ENCODE measurements at regions not wholly inside any gene's neighbourhood (a gene's known extent, or its start where the extent isn't known, plus 50 kb on each side); places are given as distances from the start of the nearest gene placed in this dataset.

- Histone ChIP-seq H3K79me2 (ENCODE audit: low read length) (no peaks in the 10 kb centered on the region), H3K27me3 (ENCODE audit: low read length) (no peaks in the 10 kb centered on the region), H4K20me1 (ENCODE audit: insufficient read depth, low read depth, low read length) (no peaks in the 10 kb centered on the region), H3K9ac (ENCODE audit: low read length) (no peak overlapping the region), H2AFZ (ENCODE audit: low read length) (no peak overlapping the region), H3K27ac (ENCODE audit: low read length) (no peak overlapping the region), H3K36me3 (ENCODE audit: insufficient read depth, low read length) (no peaks in the 10 kb centered on the region), H3K4me1 (ENCODE audit: low read length) (peaks cover 5% of the 10 kb centered on the region), H3K9me2 (replicated peaks; ENCODE audit: insufficient read depth, low read length) (no peaks in the 10 kb centered on the region), H3K4me2 (ENCODE audit: low read depth, low read length, poor library complexity, severe bottlenecking) (no peak overlapping the region), H3K4me3 (ENCODE audit: low read length) (no peak overlapping the region), H3K9me3 (ENCODE audit: low read length) (no peaks in the 10 kb centered on the region)
- DNase-seq = no peak
Observed at GRCh38 chr12:24436667-24437066, 487.2 kb upstream of the SOX5 start.

- Histone ChIP-seq H3K4me3 (ENCODE audit: low read length) (no peak overlapping the region), H3K4me2 (ENCODE audit: low read depth, low read length, poor library complexity, severe bottlenecking) (no peak overlapping the region), H3K27me3 (ENCODE audit: low read length) (no peaks in the 10 kb centered on the region), H3K9me2 (replicated peaks; ENCODE audit: insufficient read depth, low read length) (no peaks in the 10 kb centered on the region), H3K27ac (ENCODE audit: low read length) (no peak overlapping the region), H4K20me1 (ENCODE audit: insufficient read depth, low read depth, low read length) (no peaks in the 10 kb centered on the region), H3K9ac (ENCODE audit: low read length) (no peak overlapping the region), H3K36me3 (ENCODE audit: insufficient read depth, low read length) (no peaks in the 10 kb centered on the region), H3K9me3 (ENCODE audit: low read length) (no peaks in the 10 kb centered on the region), H3K79me2 (ENCODE audit: low read length) (no peaks in the 10 kb centered on the region), H2AFZ (ENCODE audit: low read length) (no peak overlapping the region), H3K4me1 (ENCODE audit: low read length) (peaks cover 12% of the 10 kb centered on the region)
- DNase-seq = no peak
Observed at GRCh38 chr12:24431872-24432271, 482.4 kb upstream of the SOX5 start.

- no peak for DNase-seq
- H2AFZ ChIP-seq (ENCODE audit: low read length) = no peak overlapping the region
- no peaks in the 10 kb centered on the region for H3K36me3 ChIP-seq (ENCODE audit: insufficient read depth, low read length)
- no peak overlapping the region for H3K4me2 ChIP-seq (ENCODE audit: low read depth, low read length, poor library complexity, severe bottlenecking)
- no peaks in the 10 kb centered on the region for H3K79me2 ChIP-seq (ENCODE audit: low read length)
- no peak overlapping the region for H3K27ac ChIP-seq (ENCODE audit: low read length)
- no peaks in the 10 kb centered on the region for H3K27me3 ChIP-seq (ENCODE audit: low read length)
- H3K9me2 ChIP-seq (replicated peaks; ENCODE audit: insufficient read depth, low read length) = no peaks in the 10 kb centered on the region
- no peaks in the 10 kb centered on the region for H4K20me1 ChIP-seq (ENCODE audit: insufficient read depth, low read depth, low read length)
- H3K4me3 ChIP-seq (ENCODE audit: low read length) = no peak overlapping the region
- no peaks in the 10 kb centered on the region for H3K9me3 ChIP-seq (ENCODE audit: low read length)
- no peak overlapping the region for H3K9ac ChIP-seq (ENCODE audit: low read length)
- peaks cover 12% of the 10 kb centered on the region for H3K4me1 ChIP-seq (ENCODE audit: low read length)
Observed at GRCh38 chr12:24427776-24428175, 478.3 kb upstream of the SOX5 start.

GRCh38 chr12:24425601-24425970, 476.1 kb upstream of the SOX5 start:
- no peak overlapping the region for H3K27ac ChIP-seq (ENCODE audit: low read length)
- no peak overlapping the region for H3K4me2 ChIP-seq (ENCODE audit: low read depth, low read length, poor library complexity, severe bottlenecking)
- H3K36me3 ChIP-seq (ENCODE audit: insufficient read depth, low read length) = no peaks in the 10 kb centered on the region
- no peak overlapping the region for H2AFZ ChIP-seq (ENCODE audit: low read length)
- H3K9ac ChIP-seq (ENCODE audit: low read length) = no peak overlapping the region
- H3K79me2 ChIP-seq (ENCODE audit: low read length) = no peaks in the 10 kb centered on the region
- no peaks in the 10 kb centered on the region for H3K27me3 ChIP-seq (ENCODE audit: low read length)
- H3K4me1 ChIP-seq (ENCODE audit: low read length) = no peaks in the 10 kb centered on the region
- no peaks in the 10 kb centered on the region; the same call in 1 of the 2 replicates for H3K9me2 ChIP-seq (replicated peaks; ENCODE audit: insufficient read depth, low read length)
- H4K20me1 ChIP-seq (ENCODE audit: insufficient read depth, low read depth, low read length) = no peaks in the 10 kb centered on the region
- H3K9me3 ChIP-seq (ENCODE audit: low read length) = no peaks in the 10 kb centered on the region
- H3K4me3 ChIP-seq (ENCODE audit: low read length) = no peak overlapping the region
- no peak for DNase-seq

GRCh38 chr12:24424889-24425600, 475.6 kb upstream of the SOX5 start:
- no peaks in the 10 kb centered on the region; the same call in 1 of the 2 replicates for H3K9me2 ChIP-seq (replicated peaks; ENCODE audit: insufficient read depth, low read length)
- H3K36me3 ChIP-seq (ENCODE audit: insufficient read depth, low read length) = no peaks in the 10 kb centered on the region
- H3K27ac ChIP-seq (ENCODE audit: low read length) = no peak overlapping the region
- H3K4me3 ChIP-seq (ENCODE audit: low read length) = no peak overlapping the region
- no peak for DNase-seq
- no peaks in the 10 kb centered on the region for H3K27me3 ChIP-seq (ENCODE audit: low read length)
- no peak overlapping the region for H2AFZ ChIP-seq (ENCODE audit: low read length)
- no peak overlapping the region for H3K4me2 ChIP-seq (ENCODE audit: low read depth, low read length, poor library complexity, severe bottlenecking)
- H3K9ac ChIP-seq (ENCODE audit: low read length) = no peak overlapping the region
- H3K79me2 ChIP-seq (ENCODE audit: low read length) = no peaks in the 10 kb centered on the region
- H4K20me1 ChIP-seq (ENCODE audit: insufficient read depth, low read depth, low read length) = no peaks in the 10 kb centered on the region
- no peaks in the 10 kb centered on the region for H3K9me3 ChIP-seq (ENCODE audit: low read length)
- no peaks in the 10 kb centered on the region for H3K4me1 ChIP-seq (ENCODE audit: low read length)

- Histone ChIP-seq H3K4me2 (ENCODE audit: low read depth, low read length, poor library complexity, severe bottlenecking) (no peak overlapping the region), H3K4me1 (ENCODE audit: low read length) (no peaks in the 10 kb centered on the region), H3K9me3 (ENCODE audit: low read length) (no peaks in the 10 kb centered on the region), H4K20me1 (ENCODE audit: insufficient read depth, low read depth, low read length) (no peaks in the 10 kb centered on the region), H3K36me3 (ENCODE audit: insufficient read depth, low read length) (no peaks in the 10 kb centered on the region), H3K79me2 (ENCODE audit: low read length) (no peaks in the 10 kb centered on the region), H3K27ac (ENCODE audit: low read length) (no peak overlapping the region), H3K9me2 (replicated peaks; ENCODE audit: insufficient read depth, low read length) (no peaks in the 10 kb centered on the region; the same call in 1 of the 2 replicates), H2AFZ (ENCODE audit: low read length) (no peak overlapping the region), H3K9ac (ENCODE audit: low read length) (no peak overlapping the region), H3K4me3 (ENCODE audit: low read length) (no peak overlapping the region), H3K27me3 (ENCODE audit: low read length) (no peaks in the 10 kb centered on the region)
- no peak for DNase-seq
Observed at GRCh38 chr12:24424376-24424775, 474.9 kb upstream of the SOX5 start.

- H3K27ac ChIP-seq (ENCODE audit: low read length) = no peak overlapping the region
- DNase-seq = no peak
Observed at GRCh38 chr12:24423611-24424010, 474.1 kb upstream of the SOX5 start.

GRCh38 chr12:24421759-24422158, 472.3 kb upstream of the SOX5 start:
- Histone ChIP-seq H3K4me3 (ENCODE audit: low read length) (no peak overlapping the region), H3K9me2 (replicated peaks; ENCODE audit: insufficient read depth, low read length) (no peaks in the 10 kb centered on the region; the same call in 1 of the 2 replicates), H3K79me2 (ENCODE audit: low read length) (no peaks in the 10 kb centered on the region), H3K4me2 (ENCODE audit: low read depth, low read length, poor library complexity, severe bottlenecking) (no peak overlapping the region), H2AFZ (ENCODE audit: low read length) (no peak overlapping the region), H3K9ac (ENCODE audit: low read length) (no peak overlapping the region), H3K9me3 (ENCODE audit: low read length) (no peaks in the 10 kb centered on the region), H4K20me1 (ENCODE audit: insufficient read depth, low read depth, low read length) (no peaks in the 10 kb centered on the region), H3K27ac (ENCODE audit: low read length) (no peak overlapping the region), H3K36me3 (ENCODE audit: insufficient read depth, low read length) (no peaks in the 10 kb centered on the region), H3K4me1 (ENCODE audit: low read length) (peaks cover 9% of the 10 kb centered on the region), H3K27me3 (ENCODE audit: low read length) (no peaks in the 10 kb centered on the region)
- DNase-seq = no peak

More at GRCh38 chr12:24423611-24424010, 474.1 kb upstream of the SOX5 start:
- no peaks in the 10 kb centered on the region for H4K20me1 ChIP-seq (ENCODE audit: insufficient read depth, low read depth, low read length)
- H3K27me3 ChIP-seq (ENCODE audit: low read length) = no peaks in the 10 kb centered on the region
- no peaks in the 10 kb centered on the region; the same call in 1 of the 2 replicates for H3K9me2 ChIP-seq (replicated peaks; ENCODE audit: insufficient read depth, low read length)
- no peaks in the 10 kb centered on the region for H3K36me3 ChIP-seq (ENCODE audit: insufficient read depth, low read length)
- H3K9ac ChIP-seq (ENCODE audit: low read length) = no peak overlapping the region
- H3K4me1 ChIP-seq (ENCODE audit: low read length) = no peaks in the 10 kb centered on the region
- H3K9me3 ChIP-seq (ENCODE audit: low read length) = no peaks in the 10 kb centered on the region
- H3K79me2 ChIP-seq (ENCODE audit: low read length) = no peaks in the 10 kb centered on the region
- H3K4me3 ChIP-seq (ENCODE audit: low read length) = no peak overlapping the region
- no peak overlapping the region for H3K4me2 ChIP-seq (ENCODE audit: low read depth, low read length, poor library complexity, severe bottlenecking)
- no peak overlapping the region for H2AFZ ChIP-seq (ENCODE audit: low read length)
